IPS-18a (cell line): ENCODE measurements at regions not wholly inside any gene's neighbourhood (a gene's known extent, or its start where the extent isn't known, plus 50 kb on each side); places are given as distances from the start of the nearest gene placed in this dataset.

Experiments
- H3K27ac ChIP-seq: one replicate; pipeline ENCODE4 v1.5.1; 2013; ENCODE audit warnings: low read length
- H3K27me3 ChIP-seq: one replicate; pipeline ENCODE4 v1.6.1; 2013; ENCODE audit warnings: mild to moderate bottlenecking, low read length; ENCODE audit not compliant: control insufficient read depth, insufficient read depth
- H3K36me3 ChIP-seq: one replicate; pipeline ENCODE4 v1.6.1; 2013; ENCODE audit warnings: low read depth, low read length; ENCODE audit not compliant: control insufficient read depth
- H3K4me1 ChIP-seq: one replicate; pipeline ENCODE4 v1.6.1; 2013; ENCODE audit warnings: low read depth, low read length; ENCODE audit not compliant: control insufficient read depth
- H3K4me3 ChIP-seq: one replicate; pipeline ENCODE4 v1.5.1; 2013; ENCODE audit warnings: low read length
- H3K9ac ChIP-seq: one replicate; pipeline ENCODE4 v1.6.1; 2013; ENCODE audit warnings: mild to moderate bottlenecking, low read length, moderate library complexity
- H3K9me3 ChIP-seq: one replicate; pipeline ENCODE4 v1.6.1; 2013; ENCODE audit warnings: low read depth, low read length; ENCODE audit not compliant: control insufficient read depth

GRCh38 chr10:29900865-29901264, 158.5 kb downstream of the JCAD start:
- Histone ChIP-seq H3K27me3 (no peaks in the 10 kb centered on the region), H3K4me1 (no peaks in the 10 kb centered on the region), H3K9me3 (no peaks in the 10 kb centered on the region), H3K36me3 (no peaks in the 10 kb centered on the region), H3K27ac (no peak overlapping the region), H3K9ac (no peak overlapping the region), H3K4me3 (no peak overlapping the region)

GRCh38 chr10:29897999-29898716, 161.2 kb downstream of the JCAD start:
- H3K4me1 ChIP-seq = peaks cover 6% of the 10 kb centered on the region
- no peak overlapping the region for H3K27ac ChIP-seq
- H3K9me3 ChIP-seq = no peaks in the 10 kb centered on the region
- no peak overlapping the region for H3K4me3 ChIP-seq
- H3K36me3 ChIP-seq = no peaks in the 10 kb centered on the region
- H3K27me3 ChIP-seq = no peaks in the 10 kb centered on the region
- H3K9ac ChIP-seq = no peak overlapping the region

DNA sequence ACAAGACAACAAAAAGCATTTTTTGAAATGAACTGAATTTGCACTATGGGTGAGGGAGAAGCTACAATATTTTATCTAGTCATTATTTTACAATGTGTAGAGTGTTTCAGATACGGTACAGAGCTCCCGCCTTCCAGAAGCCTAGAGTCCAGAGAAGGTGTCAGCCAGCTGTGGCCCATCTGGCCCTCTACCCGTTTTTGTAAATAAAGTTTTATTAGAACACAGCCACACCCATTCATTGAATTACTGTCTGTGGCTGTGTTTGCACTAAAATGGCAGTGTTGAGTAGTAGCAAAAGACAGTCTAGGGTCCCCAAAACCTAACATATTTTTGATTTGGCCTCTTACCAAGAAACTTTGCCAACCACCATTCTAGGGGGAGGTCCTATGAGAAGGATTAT, 162.0 kb downstream of the JCAD start:
- Histone ChIP-seq H3K9me3 (no peaks in the 10 kb centered on the region), H3K9ac (no peak overlapping the region), H3K36me3 (no peaks in the 10 kb centered on the region), H3K27ac (no peak overlapping the region), H3K4me3 (no peak overlapping the region), H3K4me1 (peaks cover 6% of the 10 kb centered on the region), H3K27me3 (no peaks in the 10 kb centered on the region)

DNA sequence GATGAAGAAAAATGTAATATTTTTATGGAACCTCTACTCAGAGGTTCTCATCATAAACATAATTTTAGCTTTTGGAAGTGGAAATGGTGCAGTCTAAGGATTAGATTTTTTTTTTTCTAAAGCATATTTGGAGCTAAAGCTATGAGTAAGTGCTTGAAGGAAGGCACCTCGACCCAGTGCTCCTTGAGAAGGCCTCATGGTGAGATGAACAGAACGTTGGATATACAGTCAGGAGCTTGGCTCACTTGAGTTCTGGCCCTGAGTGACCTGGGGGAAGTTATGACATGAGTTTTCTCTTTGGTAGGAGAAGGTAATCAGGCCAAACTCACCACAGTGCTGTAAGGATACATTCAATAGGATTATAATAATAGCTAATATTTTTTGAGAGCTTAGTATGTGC, 163.3 kb downstream of the JCAD start:
- Histone ChIP-seq H3K9me3 (no peaks in the 10 kb centered on the region), H3K27ac (no peak overlapping the region), H3K4me1 (peaks cover 6% of the 10 kb centered on the region), H3K4me3 (no peak overlapping the region), H3K36me3 (no peaks in the 10 kb centered on the region), H3K9ac (no peak overlapping the region), H3K27me3 (no peaks in the 10 kb centered on the region)

DNA sequence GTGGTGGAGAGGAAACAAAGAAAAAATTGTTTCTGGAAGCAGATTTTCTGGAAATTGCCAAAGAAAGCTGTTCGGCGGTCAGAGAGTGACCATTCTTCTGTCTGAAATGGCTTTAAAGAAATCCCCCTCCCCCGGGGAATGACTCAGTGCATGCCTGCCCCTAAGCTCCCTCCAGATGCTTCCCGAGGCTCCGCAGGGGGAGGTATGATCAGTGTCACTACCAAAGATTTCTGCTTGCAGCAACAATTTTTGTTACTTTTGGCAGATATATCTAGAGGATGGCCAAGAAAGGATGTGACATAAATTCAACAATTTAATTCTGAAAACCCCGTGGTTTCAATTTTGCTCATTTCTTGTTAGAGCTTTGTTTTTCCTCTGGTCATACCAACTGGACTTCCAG, 163.9 kb downstream of the JCAD start:
- Histone ChIP-seq H3K36me3 (no peaks in the 10 kb centered on the region), H3K27me3 (no peaks in the 10 kb centered on the region), H3K27ac (no peak overlapping the region), H3K9ac (no peak overlapping the region), H3K4me1 (peaks cover 6% of the 10 kb centered on the region), H3K4me3 (no peak overlapping the region), H3K9me3 (no peaks in the 10 kb centered on the region)

GRCh38 chr10:29888321-29888720, 171.1 kb downstream of the JCAD start:
- Histone ChIP-seq H3K9me3 (no peaks in the 10 kb centered on the region), H3K9ac (no peak overlapping the region)

GRCh38 chr10:29886299-29886698, 173.1 kb downstream of the JCAD start:
- Histone ChIP-seq H3K4me3 (no peak overlapping the region), H3K9ac (no peak overlapping the region), H3K4me1 (no peaks in the 10 kb centered on the region), H3K27ac (no peak overlapping the region), H3K27me3 (no peaks in the 10 kb centered on the region), H3K9me3 (no peaks in the 10 kb centered on the region), H3K36me3 (no peaks in the 10 kb centered on the region)

More at GRCh38 chr10:29888321-29888720, 171.1 kb downstream of the JCAD start:
- Histone ChIP-seq H3K36me3 (no peaks in the 10 kb centered on the region), H3K27ac (no peak overlapping the region), H3K27me3 (no peaks in the 10 kb centered on the region), H3K4me3 (no peak overlapping the region), H3K4me1 (no peaks in the 10 kb centered on the region)

GRCh38 chr10:29883231-29883630, 176.2 kb downstream of the JCAD start:
- Histone ChIP-seq H3K36me3 (no peaks in the 10 kb centered on the region), H3K9me3 (no peaks in the 10 kb centered on the region), H3K4me3 (no peak overlapping the region), H3K27me3 (no peaks in the 10 kb centered on the region), H3K9ac (no peak overlapping the region), H3K27ac (no peak overlapping the region), H3K4me1 (no peaks in the 10 kb centered on the region)

DNA sequence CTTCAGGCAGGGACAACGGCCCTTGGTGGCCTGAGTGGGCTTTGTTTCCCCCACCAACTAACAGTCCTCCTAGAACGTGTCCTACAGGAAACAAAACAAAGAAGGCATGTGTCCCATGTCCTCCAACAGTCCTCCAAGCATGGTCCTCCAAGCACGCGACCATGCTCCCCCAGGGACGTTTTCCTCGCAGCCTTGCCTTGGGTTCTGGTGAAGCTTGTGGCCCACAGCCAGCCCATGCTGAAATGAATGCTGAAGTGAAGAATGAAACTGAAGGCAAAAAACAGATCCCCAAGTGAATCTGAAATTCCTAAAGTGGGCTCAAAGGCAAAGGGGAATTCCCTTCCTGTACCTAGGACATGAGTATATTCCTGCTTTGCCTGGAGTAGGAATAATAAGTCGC, 176.6 kb downstream of the JCAD start:
- Histone ChIP-seq H3K4me1 (no peaks in the 10 kb centered on the region), H3K27ac (no peak overlapping the region), H3K36me3 (no peaks in the 10 kb centered on the region), H3K4me3 (no peak overlapping the region), H3K9me3 (no peaks in the 10 kb centered on the region), H3K9ac (no peak overlapping the region), H3K27me3 (no peaks in the 10 kb centered on the region)

GRCh38 chr10:29881811-29882210, 177.6 kb downstream of the JCAD start:
- Histone ChIP-seq H3K9ac (no peak overlapping the region), H3K36me3 (no peaks in the 10 kb centered on the region), H3K27me3 (no peaks in the 10 kb centered on the region), H3K27ac (no peak overlapping the region), H3K9me3 (no peaks in the 10 kb centered on the region), H3K4me1 (no peaks in the 10 kb centered on the region), H3K4me3 (no peak overlapping the region)

GRCh38 chr10:29881336-29881771, 178.0 kb downstream of the JCAD start:
- H3K4me3 ChIP-seq = no peak overlapping the region
- no peak overlapping the region for H3K9ac ChIP-seq
- no peak overlapping the region for H3K27ac ChIP-seq
- no peaks in the 10 kb centered on the region for H3K9me3 ChIP-seq
- no peaks in the 10 kb centered on the region for H3K27me3 ChIP-seq
- no peaks in the 10 kb centered on the region for H3K4me1 ChIP-seq
- H3K36me3 ChIP-seq = no peaks in the 10 kb centered on the region

DNA sequence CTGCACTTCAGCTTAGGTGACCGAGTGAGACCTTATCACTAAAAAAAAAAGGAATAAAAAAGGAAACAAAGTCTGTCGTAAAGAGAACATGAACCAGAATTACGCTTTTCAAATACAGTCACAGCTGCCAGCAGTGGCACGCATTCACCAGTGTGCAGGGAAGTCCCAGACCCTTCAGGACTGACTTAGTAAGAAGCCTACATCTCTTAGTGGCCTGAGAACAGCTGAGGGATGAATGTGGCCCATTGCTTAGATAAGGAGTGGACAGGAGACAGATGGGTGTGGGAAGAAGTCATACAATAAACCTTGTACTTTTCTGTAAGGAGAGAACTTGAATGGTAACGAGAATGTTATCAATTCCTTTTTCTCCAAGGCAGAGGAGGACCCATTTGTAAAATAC, 178.5 kb downstream of the JCAD start:
- no peaks in the 10 kb centered on the region for H3K36me3 ChIP-seq
- no peaks in the 10 kb centered on the region for H3K27me3 ChIP-seq
- no peaks in the 10 kb centered on the region for H3K9me3 ChIP-seq
- H3K9ac ChIP-seq = no peak overlapping the region
- H3K4me3 ChIP-seq = no peak overlapping the region
- H3K4me1 ChIP-seq = no peaks in the 10 kb centered on the region
- H3K27ac ChIP-seq = no peak overlapping the region
